ENCODE measurements at regions not wholly inside any gene's neighbourhood (a gene's known extent, or its start where the extent isn't known, plus 50 kb on each side); places are given as distances from the start of the nearest gene placed in this dataset.
A peak's percentile ranks its signal among the peaks of the same experiment; 100 is the strongest.
"Not testable (repeated sequence)": the region's sequence is repeated elsewhere in the genome, so short reads cannot be mapped to it uniquely, and the experiment has no call there.

- Histone ChIP-seq H3K4me1 (ENCODE audit: low read depth) (no peaks in the 10 kb centered on the region), H3K36me3 (ENCODE audit: low read depth) (no peaks in the 10 kb centered on the region), H3K9me3 (no peaks in the 10 kb centered on the region), H3K4me3 (no peak overlapping the region)
- no peak for DNase-seq
- TF ChIP-seq, protein P1, sequence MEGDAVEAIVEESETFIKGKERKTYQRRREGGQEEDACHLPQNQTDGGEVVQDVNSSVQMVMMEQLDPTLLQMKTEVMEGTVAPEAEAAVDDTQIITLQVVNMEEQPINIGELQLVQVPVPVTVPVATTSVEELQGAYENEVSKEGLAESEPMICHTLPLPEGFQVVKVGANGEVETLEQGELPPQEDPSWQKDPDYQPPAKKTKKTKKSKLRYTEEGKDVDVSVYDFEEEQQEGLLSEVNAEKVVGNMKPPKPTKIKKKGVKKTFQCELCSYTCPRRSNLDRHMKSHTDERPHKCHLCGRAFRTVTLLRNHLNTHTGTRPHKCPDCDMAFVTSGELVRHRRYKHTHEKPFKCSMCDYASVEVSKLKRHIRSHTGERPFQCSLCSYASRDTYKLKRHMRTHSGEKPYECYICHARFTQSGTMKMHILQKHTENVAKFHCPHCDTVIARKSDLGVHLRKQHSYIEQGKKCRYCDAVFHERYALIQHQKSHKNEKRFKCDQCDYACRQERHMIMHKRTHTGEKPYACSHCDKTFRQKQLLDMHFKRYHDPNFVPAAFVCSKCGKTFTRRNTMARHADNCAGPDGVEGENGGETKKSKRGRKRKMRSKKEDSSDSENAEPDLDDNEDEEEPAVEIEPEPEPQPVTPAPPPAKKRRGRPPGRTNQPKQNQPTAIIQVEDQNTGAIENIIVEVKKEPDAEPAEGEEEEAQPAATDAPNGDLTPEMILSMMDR (IDR thresholded peaks at IDR 0.05), result no peak
- intact Hi-C loops (cut with DNase I, micrococcal nuclease), result no loop called here
- no peak for ATAC-seq
These were observed 703.7 kb downstream of the TMEM121 start for GRCh38 chr14:106230071-106230470.

- ATAC-seq; DNase-seq; H3K36me3 ChIP-seq (ENCODE audit: low read depth); H3K9me3 ChIP-seq; intact Hi-C loops (cut with DNase I, micrococcal nuclease); H3K4me1 ChIP-seq (ENCODE audit: low read depth); H3K4me3 ChIP-seq: not testable (repeated sequence)
These were observed 706.8 kb downstream of the TMEM121 start for GRCh38 chr14:106233191-106233590.

- intact Hi-C loops (cut with DNase I, micrococcal nuclease); H3K4me1 ChIP-seq (ENCODE audit: low read depth); DNase-seq; H3K9me3 ChIP-seq; ATAC-seq; H3K36me3 ChIP-seq (ENCODE audit: low read depth); H3K4me3 ChIP-seq: not testable (repeated sequence)
- TF ChIP-seq, protein P1 (IDR thresholded peaks at IDR 0.05), result peak; percentile 11
These were observed 708.3 kb downstream of the TMEM121 start for GRCh38 chr14:106234525-106235254.

DNA sequence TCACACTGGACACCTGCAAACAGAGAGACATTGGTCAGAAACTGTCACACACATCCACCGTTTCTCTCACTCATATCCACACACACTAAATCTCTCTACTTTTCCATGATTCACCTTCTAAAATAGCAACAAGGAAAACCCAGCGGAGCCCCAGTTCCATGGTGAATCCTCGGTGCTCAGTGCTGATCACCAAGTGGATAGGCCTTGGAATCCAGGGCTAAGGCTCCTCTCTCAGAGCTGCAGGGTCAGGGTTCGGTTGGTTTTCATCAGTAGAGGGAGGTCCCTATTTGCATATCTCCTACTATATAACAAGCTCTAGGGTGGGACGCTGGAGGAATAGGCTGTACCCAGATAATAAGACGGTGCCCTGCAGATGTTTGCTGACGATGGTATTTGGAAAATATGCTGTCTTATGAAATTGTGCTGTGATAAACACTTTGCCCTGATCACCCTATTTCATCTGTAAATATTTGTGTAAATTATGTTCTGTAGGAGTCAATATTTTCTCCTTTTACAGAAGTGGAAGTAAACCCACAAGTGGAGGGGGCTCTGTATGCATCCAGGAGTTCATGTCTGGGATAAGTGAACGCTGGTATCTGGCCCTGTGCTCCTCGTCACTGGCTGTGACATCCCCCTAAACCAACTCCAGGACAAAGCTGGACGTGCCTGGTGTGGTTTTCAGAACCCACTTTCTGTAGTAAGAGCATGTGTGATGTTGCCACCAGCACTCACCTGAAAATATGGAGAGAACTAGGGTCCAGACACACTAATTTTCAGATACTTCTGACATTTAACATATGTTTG lies 709.2 kb downstream of the TMEM121 start:
- ATAC-seq, result no peak
- no peaks in the 10 kb centered on the region for H3K4me1 ChIP-seq (ENCODE audit: low read depth)
- TF ChIP-seq, protein P1 (IDR thresholded peaks at IDR 0.05), result no peak
- intact Hi-C loops (cut with DNase I, micrococcal nuclease), result no loop called here
- H3K9me3 ChIP-seq, result no peaks in the 10 kb centered on the region
- no peak for DNase-seq
- no peaks in the 10 kb centered on the region for H3K36me3 ChIP-seq (ENCODE audit: low read depth)
- no peak overlapping the region for H3K4me3 ChIP-seq

- no peak for ATAC-seq
- H3K36me3 ChIP-seq (ENCODE audit: low read depth), result no peaks in the 10 kb centered on the region
- no peak for DNase-seq
- TF ChIP-seq, protein P1 (IDR thresholded peaks at IDR 0.05), result no peak
- H3K9me3 ChIP-seq, result peaks cover 2% of the 10 kb centered on the region
- no peak overlapping the region for H3K4me3 ChIP-seq
- H3K4me1 ChIP-seq (ENCODE audit: low read depth), result no peaks in the 10 kb centered on the region
- intact Hi-C loops (cut with DNase I, micrococcal nuclease), result no loop called here
These were observed 722.2 kb downstream of the TMEM121 start for GRCh38 chr14:106248321-106249192.

- DNase-seq; H3K4me1 ChIP-seq (ENCODE audit: low read depth); H3K9me3 ChIP-seq; ATAC-seq; H3K4me3 ChIP-seq; H3K36me3 ChIP-seq (ENCODE audit: low read depth); intact Hi-C loops (cut with DNase I, micrococcal nuclease): not testable (repeated sequence)
These were observed 727.6 kb downstream of the TMEM121 start for GRCh38 chr14:106253995-106254394.

All from mucosa of descending colon (tissue), 3 donors.